OCI-LY7 (cell line): ENCODE measurements at regions not wholly inside any gene's neighbourhood (a gene's known extent, or its start where the extent isn't known, plus 50 kb on each side); places are given as distances from the start of the nearest gene placed in this dataset.
"Not testable (repeated sequence)": the region's sequence is repeated elsewhere in the genome, so short reads cannot be mapped to it uniquely, and the experiment has no call there.

Experiments
- CTCF ChIP-seq: fragments of 200-600 bp; sonication (generic); conservative IDR thresholded peaks from 2 replicates; pipeline ENCODE4 v1.5.1; 2014; ENCODE audit warnings: mild to moderate bottlenecking, antibody characterized with exemption, low read length, moderate library complexity, mixed read lengths
- EZH2phosphoT487 ChIP-seq: fragments of 200-600 bp; sonication (generic); IDR thresholded peaks from 2 replicates; pipeline ENCODE4 v1.6.1; 2018; ENCODE audit warnings: low read depth, borderline replicate concordance, mild to moderate bottlenecking, mixed run types, antibody characterized with exemption, low read length, moderate library complexity, mixed read lengths

- not testable (repeated sequence) for TF ChIP-seq CTCF, EZH2phosphoT487
These were observed 1538.6 kb upstream of the PCDH10 start for GRCh38 chr4:131610517-131610916.
